ENCODE measurements at regions not wholly inside any gene's neighbourhood (a gene's known extent, or its start where the extent isn't known, plus 50 kb on each side); places are given as distances from the start of the nearest gene placed in this dataset.
"Not testable (repeated sequence)": the region's sequence is repeated elsewhere in the genome, so short reads cannot be mapped to it uniquely, and the experiment has no call there.

- DNase-seq: no peak
Measured at GRCh38 chr7:113209449-113210203, 91.3 kb upstream of the SMIM30 start.

DNA sequence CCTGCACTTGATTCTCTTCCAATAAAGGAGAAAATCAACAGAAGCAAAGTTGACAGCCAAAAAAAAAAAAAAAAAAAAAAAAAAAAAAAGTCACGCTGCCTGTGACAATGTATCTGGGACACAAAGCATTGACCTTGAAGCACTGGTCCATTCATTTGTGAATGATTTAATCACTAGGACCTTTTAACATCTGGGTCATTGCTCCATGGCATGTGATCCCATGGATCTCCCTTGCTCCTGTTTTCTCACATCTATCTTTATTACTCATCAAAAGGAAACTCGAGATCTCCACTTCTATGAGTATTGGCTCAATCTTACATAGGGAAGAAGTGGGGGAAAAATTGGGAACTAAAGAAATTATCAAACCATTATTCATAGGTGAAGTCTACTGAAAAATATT is 89.6 kb upstream of the SMIM30 start:
- DNase-seq: no peak

- DNase-seq: no peak
Measured at GRCh38 chr7:113207441-113207840, 89.1 kb upstream of the SMIM30 start.

GRCh38 chr7:113204415-113204814 is 86.1 kb upstream of the SMIM30 start:
- no peak for DNase-seq

GRCh38 chr7:113202284-113202683 is 83.9 kb upstream of the SMIM30 start:
- no peak for DNase-seq

DNA sequence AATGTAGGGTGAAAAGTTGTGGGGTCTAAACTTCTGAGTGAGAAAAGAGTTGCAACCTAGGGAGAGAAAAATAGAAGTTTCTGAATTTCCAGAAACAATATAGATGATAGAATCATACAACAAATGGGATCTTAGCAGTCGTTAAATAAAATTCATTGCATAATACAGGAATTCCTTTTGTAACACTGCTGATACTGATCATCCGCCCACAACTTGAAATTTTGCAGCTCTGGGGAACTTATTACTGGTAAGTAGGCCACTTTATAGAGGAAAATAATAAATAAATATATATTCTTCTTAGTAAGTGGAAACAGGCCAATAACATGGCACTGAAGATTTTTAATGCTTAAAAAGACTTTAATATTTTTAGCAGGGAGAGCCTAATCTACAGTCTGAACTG is 81.9 kb upstream of the SMIM30 start:
- DNase-seq: no peak

GRCh38 chr7:113199841-113200240 is 81.5 kb upstream of the SMIM30 start:
- DNase-seq: no peak

GRCh38 chr7:113199136-113199535 is 80.8 kb upstream of the SMIM30 start:
- DNase-seq: no peak

DNA sequence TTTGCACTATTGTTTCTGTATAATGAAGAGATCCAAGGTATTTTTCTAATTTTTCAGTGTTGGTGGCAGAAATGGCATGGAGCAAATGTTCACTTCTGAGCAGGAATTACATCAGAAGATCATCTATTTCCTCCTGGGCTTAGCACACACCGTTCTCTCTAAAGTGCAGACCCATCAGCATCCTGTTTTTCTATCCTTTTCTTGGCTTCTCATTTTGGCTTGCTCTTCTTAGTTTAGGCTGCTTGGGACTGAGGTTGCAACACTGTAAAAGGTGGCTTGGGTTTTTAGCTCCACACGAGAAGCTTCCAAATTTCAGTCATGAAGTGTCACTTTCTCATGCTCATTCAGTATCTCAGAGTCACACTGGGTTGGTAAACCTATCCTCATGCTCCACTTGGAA is 79.9 kb upstream of the SMIM30 start:
- no peak for DNase-seq

DNA sequence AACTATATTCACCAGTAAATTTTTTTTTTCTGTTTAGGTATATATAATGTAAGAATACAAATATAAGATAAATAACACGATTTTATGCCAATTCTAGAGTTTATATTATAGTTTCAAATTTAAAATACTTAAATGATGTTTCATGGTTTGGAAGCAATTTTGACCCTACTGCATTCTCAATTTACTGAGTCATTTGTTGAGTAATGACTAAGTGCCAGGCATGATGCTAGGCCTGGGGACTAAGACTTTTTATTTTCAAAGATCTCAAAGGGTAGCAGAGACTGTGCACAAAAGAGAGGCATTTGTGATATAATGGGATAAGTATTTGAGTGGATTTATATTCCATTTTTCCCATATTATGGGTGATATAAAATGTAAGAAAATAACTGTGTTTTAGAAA is 78.9 kb upstream of the SMIM30 start:
- no peak for DNase-seq

- no peak for DNase-seq
Measured at GRCh38 chr7:113188396-113188795, 70.0 kb upstream of the SMIM30 start.

GRCh38 chr7:113179313-113179712 is 61.0 kb upstream of the SMIM30 start:
- DNase-seq: no peak

DNA sequence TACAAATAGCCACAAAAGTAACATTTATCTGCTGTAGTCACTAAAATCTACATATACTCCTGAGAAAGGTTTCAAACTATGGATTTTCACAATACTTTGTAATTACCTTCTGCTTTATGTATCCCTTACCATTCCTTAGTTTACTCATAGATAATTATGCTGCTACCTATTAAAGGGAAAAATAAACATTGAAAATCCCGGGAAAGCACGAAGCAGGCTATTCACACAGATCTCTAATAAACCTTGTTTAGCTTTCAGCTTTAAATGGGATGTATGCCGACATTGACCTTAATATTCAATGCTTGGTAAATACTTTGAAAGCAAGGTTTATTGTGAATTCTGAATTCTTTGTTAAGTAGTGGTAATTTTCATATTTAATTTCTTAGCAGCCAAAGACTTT is 58.5 kb upstream of the SMIM30 start:
- DNase-seq: no peak

DNA sequence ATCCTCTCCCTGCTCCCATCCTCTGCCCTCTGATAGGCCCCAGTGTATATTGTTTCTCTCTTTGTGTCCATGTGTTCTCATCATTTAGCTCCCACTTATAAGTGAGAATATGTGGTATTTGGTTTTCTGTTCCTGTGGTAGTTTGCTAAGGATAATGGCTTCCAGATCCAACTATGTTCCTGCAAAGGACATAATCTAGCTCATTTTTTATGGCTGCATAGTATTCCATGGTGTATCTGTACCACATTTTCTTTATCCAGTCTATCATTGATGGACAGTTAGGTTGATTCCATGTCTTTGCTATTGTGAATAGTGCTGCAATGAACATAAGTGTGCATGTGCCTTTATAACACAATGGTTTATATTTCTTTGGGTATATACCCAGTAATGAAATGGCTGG is 57.8 kb upstream of the SMIM30 start:
- DNase-seq: not testable (repeated sequence)

- DNase-seq: no peak
Measured at GRCh38 chr7:113175525-113176104, 57.3 kb upstream of the SMIM30 start.

DNA sequence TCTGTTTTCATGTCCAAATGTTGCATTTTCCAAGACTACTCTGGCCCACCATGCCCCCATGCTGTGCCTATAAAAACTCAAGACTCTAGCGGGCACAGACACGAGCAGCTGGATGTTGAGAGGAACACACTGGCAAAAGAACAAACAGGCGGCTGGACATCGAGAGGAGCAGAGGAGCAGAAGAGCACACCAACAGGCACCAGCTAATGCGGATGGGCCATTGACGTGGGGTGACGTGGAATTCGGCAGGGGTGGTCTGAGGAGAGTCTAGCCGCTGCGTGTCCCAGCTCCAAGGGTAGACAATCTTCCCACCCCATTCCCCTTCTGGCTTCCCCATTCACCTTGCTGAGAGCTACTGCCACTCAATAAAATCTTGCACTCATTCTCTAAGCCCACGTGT is 54.4 kb upstream of the SMIM30 start:
- DNase-seq: no peak

GRCh38 chr7:113170591-113170990 is 52.2 kb upstream of the SMIM30 start:
- no peak for DNase-seq
